ENCODE measurements at regions not wholly inside any gene's neighbourhood (a gene's known extent, or its start where the extent isn't known, plus 50 kb on each side); places are given as distances from the start of the nearest gene placed in this dataset.

DNA sequence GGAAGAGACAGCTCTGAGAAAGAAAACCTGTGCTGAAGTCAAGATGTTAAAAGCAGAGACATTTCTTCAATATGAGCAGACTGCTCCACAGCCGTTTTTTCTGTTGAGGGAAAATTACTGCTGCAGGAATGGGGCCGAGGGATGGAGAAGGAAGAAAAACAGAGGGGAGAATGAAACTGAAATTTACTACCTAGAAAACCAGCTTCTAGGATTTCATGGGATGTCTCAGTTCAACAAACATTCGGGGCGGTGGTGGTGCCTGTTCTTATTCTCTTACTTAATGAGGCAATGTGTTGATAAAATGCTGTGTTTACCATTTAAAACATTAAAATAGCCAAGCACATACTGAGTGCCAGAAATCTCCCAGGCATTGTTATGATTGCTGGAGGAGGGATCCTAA, 557.1 kb upstream of the MEX3C start:
- TF ChIP-seq, protein P1, sequence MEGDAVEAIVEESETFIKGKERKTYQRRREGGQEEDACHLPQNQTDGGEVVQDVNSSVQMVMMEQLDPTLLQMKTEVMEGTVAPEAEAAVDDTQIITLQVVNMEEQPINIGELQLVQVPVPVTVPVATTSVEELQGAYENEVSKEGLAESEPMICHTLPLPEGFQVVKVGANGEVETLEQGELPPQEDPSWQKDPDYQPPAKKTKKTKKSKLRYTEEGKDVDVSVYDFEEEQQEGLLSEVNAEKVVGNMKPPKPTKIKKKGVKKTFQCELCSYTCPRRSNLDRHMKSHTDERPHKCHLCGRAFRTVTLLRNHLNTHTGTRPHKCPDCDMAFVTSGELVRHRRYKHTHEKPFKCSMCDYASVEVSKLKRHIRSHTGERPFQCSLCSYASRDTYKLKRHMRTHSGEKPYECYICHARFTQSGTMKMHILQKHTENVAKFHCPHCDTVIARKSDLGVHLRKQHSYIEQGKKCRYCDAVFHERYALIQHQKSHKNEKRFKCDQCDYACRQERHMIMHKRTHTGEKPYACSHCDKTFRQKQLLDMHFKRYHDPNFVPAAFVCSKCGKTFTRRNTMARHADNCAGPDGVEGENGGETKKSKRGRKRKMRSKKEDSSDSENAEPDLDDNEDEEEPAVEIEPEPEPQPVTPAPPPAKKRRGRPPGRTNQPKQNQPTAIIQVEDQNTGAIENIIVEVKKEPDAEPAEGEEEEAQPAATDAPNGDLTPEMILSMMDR (IDR thresholded peaks at IDR 0.05; ENCODE audit: insufficient read depth, low read length, poor library complexity, severe bottlenecking): no peak

DNA sequence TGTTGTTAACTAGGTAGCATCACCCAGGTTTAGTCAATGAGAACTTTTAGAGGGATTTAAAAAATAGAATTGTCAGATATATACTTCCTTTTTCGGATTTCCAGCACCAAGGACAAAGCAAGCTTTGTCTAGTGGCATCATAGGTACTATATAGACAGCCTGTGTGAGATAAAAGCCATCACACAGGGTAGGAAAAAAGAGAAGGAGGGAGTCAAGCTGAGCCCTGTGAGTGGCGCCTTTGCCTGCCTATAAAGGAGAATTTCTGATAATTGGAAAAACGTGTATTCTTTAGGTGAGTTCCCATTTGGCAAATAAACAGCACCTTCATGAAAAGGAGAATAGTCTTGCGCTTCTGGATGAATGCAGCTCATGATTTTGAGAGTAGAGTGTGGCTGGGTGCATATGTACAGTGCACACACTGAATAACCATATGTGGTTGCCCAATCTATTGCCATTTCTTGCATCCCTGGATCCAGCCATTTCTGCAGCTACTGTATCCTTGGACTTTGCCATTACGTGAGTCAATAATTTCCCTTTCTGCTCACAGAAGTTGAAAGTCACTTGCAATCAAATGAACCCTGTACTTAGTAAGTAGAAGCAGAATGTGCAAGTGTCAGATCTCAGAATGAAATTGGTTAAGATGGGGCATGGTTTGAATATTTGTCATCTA, 559.9 kb upstream of the MEX3C start:
- no peaks in the 10 kb centered on the region for H3K36me3 ChIP-seq (ENCODE audit: control insufficient read depth, insufficient read depth, low read length)
- no peak overlapping the region for H3K4me3 ChIP-seq (ENCODE audit: low read depth, low read length)
- H3K27me3 ChIP-seq (ENCODE audit: control insufficient read depth, insufficient read depth, low read length): no peaks in the 10 kb centered on the region
- no peak for DNase-seq (ENCODE audit: low read depth)
- TF ChIP-seq, protein P1 (IDR thresholded peaks at IDR 0.05; ENCODE audit: insufficient read depth, low read length, poor library complexity, severe bottlenecking): no peak

More for the DNA sequence above, 557.1 kb upstream of the MEX3C start:
- H3K4me3 ChIP-seq (ENCODE audit: low read depth, low read length): no peak overlapping the region
- DNase-seq (ENCODE audit: low read depth): no peak
- H3K36me3 ChIP-seq (ENCODE audit: control insufficient read depth, insufficient read depth, low read length): no peaks in the 10 kb centered on the region
- no peaks in the 10 kb centered on the region for H3K27me3 ChIP-seq (ENCODE audit: control insufficient read depth, insufficient read depth, low read length)

DNA sequence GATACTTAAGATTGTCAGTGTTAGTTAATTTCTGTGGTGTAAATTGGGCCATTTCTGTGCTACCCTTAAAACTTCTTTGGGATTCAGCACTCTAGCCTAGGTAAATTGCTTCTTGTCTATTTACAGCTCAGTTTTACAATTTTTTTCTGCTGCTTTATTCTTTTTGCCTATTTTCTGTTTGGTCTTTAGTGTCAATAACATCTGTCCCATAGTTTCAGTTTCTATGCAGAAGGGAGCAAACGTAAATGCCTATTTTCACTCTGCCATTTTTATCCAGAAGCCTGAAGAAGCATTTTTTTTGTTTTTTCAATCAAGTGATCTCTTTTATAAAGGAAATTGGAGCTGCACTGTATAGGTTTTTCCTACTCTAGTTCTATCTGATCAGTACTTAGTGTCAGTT, 564.9 kb upstream of the MEX3C start:
- Histone ChIP-seq H3K27me3 (ENCODE audit: control insufficient read depth, insufficient read depth, low read length) (no peaks in the 10 kb centered on the region), H3K36me3 (ENCODE audit: control insufficient read depth, insufficient read depth, low read length) (no peaks in the 10 kb centered on the region), H3K4me3 (ENCODE audit: low read depth, low read length) (no peak overlapping the region)
- DNase-seq (ENCODE audit: low read depth): no peak
- TF ChIP-seq, protein P1 (IDR thresholded peaks at IDR 0.05; ENCODE audit: insufficient read depth, low read length, poor library complexity, severe bottlenecking): no peak

DNA sequence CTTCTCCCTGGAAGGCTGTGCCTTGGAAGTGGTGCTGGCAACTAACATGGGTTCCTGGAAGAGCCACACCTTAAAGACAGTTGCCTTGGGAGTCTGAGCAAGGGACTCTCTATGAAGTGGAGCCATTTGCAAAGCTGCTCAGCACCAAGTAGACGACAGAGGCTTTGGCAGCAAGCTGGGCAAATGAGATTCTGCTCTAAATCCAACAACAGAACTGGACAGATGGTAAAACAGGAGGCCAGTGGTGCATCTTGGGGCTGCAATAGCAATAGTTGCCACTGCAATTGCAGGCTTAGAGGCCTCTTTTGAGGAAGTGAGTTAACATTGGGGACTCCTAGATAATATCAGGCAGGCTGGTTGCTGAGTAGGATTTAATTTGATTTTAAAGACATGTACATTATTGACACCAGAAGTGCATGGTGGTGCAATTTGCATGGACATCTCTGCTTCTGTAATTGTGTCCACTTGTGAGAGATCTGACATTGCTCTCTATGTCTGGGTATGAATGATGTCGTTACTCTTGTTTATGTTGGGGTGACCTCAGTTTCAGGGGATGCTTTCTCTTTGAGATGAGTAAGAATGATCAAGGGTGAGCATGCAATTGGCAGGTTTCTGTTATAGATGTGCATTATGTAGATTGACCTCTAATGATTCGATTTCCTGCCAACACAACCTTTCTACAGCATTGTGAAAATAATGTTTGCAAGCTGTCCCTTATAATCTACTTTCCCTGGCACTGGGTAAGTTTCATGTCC, 568.3 kb upstream of the MEX3C start:
- TF ChIP-seq, protein P1 (IDR thresholded peaks at IDR 0.05; ENCODE audit: insufficient read depth, low read length, poor library complexity, severe bottlenecking): no peak

DNA sequence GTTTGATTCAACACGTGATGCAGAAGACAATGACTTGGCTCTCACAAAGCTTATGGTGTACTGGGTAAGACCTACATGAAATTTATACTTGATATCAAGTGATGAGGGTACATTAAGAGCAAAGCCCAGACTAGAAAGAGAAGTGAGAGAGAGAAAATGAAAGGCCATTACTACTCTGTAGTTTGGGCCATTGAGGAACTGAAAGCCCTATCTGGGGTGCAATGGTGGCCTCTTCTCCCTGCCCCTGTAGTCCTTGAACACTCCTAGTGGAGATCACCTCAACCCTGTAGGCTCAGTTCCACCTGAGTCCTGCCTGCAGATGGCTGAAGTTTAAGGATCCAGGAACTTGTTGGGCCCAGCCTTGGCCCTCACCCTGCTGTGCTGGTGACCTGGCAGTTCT, 569.8 kb upstream of the MEX3C start:
- DNase-seq (ENCODE audit: low read depth): no peak
- Histone ChIP-seq H3K4me3 (ENCODE audit: low read depth, low read length) (no peak overlapping the region), H3K36me3 (ENCODE audit: control insufficient read depth, insufficient read depth, low read length) (no peaks in the 10 kb centered on the region), H3K27me3 (ENCODE audit: control insufficient read depth, insufficient read depth, low read length) (no peaks in the 10 kb centered on the region)
- TF ChIP-seq, protein P1 (IDR thresholded peaks at IDR 0.05; ENCODE audit: insufficient read depth, low read length, poor library complexity, severe bottlenecking): no peak

More for the DNA sequence above, 568.3 kb upstream of the MEX3C start:
- Histone ChIP-seq H3K36me3 (ENCODE audit: control insufficient read depth, insufficient read depth, low read length) (no peaks in the 10 kb centered on the region), H3K4me3 (ENCODE audit: low read depth, low read length) (no peak overlapping the region), H3K27me3 (ENCODE audit: control insufficient read depth, insufficient read depth, low read length) (no peaks in the 10 kb centered on the region)
- no peak for DNase-seq (ENCODE audit: low read depth)

All from kidney epithelial cell (primary cell).